SK-N-SH treated with all-trans-retinoic acid at 6 μM for 48 hours (cell line): ENCODE measurements at regions not wholly inside any gene's neighbourhood (a gene's known extent, or its start where the extent isn't known, plus 50 kb on each side); places are given as distances from the start of the nearest gene placed in this dataset.

ENCODE experiments used
- ATAC-seq: fragments of 200-7000 bp; cut with Tn5 transposase; 3 replicates; pipeline ENCODE4 v1.9.1; 2020; ENCODE audit warnings: mild to moderate bottlenecking, moderate library complexity
- ARNTL ChIP-seq: fragments of 450-650 bp; formaldehyde crosslinking; IDR thresholded peaks from 2 replicates; pipeline ENCODE4 v1.5.0; 2020; ENCODE audit warnings: low read depth, mild to moderate bottlenecking, moderate library complexity, borderline replicate concordance
- BACH2 ChIP-seq: fragments of 250-450 bp; sonication (Bioruptor Pico); IDR thresholded peaks from 2 replicates; pipeline ENCODE4 v1.9.0; 2021; ENCODE audit warnings: mild to moderate bottlenecking, borderline replicate concordance
- CREB5 ChIP-seq: fragments of 250-450 bp; sonication (Bioruptor Pico); IDR thresholded peaks from 2 replicates; pipeline ENCODE4 v1.5.1; 2020; ENCODE audit warnings: low read depth, mild to moderate bottlenecking, moderate library complexity
- CSDC2 ChIP-seq: fragments of 250-450 bp; sonication (Bioruptor Pico); IDR thresholded peaks from 2 replicates; pipeline ENCODE4 v1.5.0; 2020; ENCODE audit warnings: mild to moderate bottlenecking, moderate library complexity
- CSRNP3 ChIP-seq: fragments of 250-450 bp; sonication (Bioruptor Pico); IDR thresholded peaks from 2 replicates; pipeline ENCODE4 v1.5.1; 2021; ENCODE audit warnings: mild to moderate bottlenecking, moderate library complexity
- ESRRG ChIP-seq: fragments of 250-450 bp; sonication (Bioruptor Pico); IDR thresholded peaks from 2 replicates; pipeline ENCODE4 v1.6.1; 2021; ENCODE audit warnings: mild to moderate bottlenecking
- GLIS3 ChIP-seq: fragments of 250-450 bp; sonication (Bioruptor Pico); IDR thresholded peaks from 2 replicates; pipeline ENCODE4 v1.5.0; 2020; ENCODE audit warnings: mild to moderate bottlenecking, moderate library complexity
- ISL1 ChIP-seq: fragments of 250-450 bp; sonication (Bioruptor Pico); IDR thresholded peaks from 2 replicates; pipeline ENCODE4 v2.1.2; 2022; ENCODE audit warnings: mild to moderate bottlenecking, moderate library complexity
- OSR1 ChIP-seq: fragments of 250-450 bp; sonication (Bioruptor Pico); IDR thresholded peaks from 2 replicates; pipeline ENCODE4 v1.8.0; 2022; ENCODE audit warnings: moderate library complexity, mild to moderate bottlenecking, inconsistent platforms
- PATZ1 ChIP-seq: fragments of 250-450 bp; sonication (Bioruptor Pico); IDR thresholded peaks from 2 replicates; pipeline ENCODE4 v1.8.0; 2020; ENCODE audit warnings: mild to moderate bottlenecking, moderate library complexity, borderline replicate concordance
- POU6F1 ChIP-seq: fragments of 250-450 bp; sonication (Bioruptor Pico); IDR thresholded peaks from 2 replicates; pipeline ENCODE4 v1.8.0; 2021; ENCODE audit warnings: low read depth, mild to moderate bottlenecking, moderate library complexity, borderline replicate concordance
- PPARA ChIP-seq: fragments of 250-450 bp; sonication (Bioruptor Pico); IDR thresholded peaks from 2 replicates; pipeline ENCODE4 v1.5.0; 2020; ENCODE audit warnings: mild to moderate bottlenecking, borderline replicate concordance
- RARB ChIP-seq: fragments of 250-450 bp; sonication (Bioruptor Pico); IDR thresholded peaks from 2 replicates; pipeline ENCODE4 v1.8.0; 2021; ENCODE audit warnings: mild to moderate bottlenecking, moderate library complexity
- SNAI2 ChIP-seq: fragments of 250-450 bp; sonication (Bioruptor Pico); IDR thresholded peaks from 2 replicates; pipeline ENCODE4 v1.5.0; 2020; ENCODE audit warnings: mild to moderate bottlenecking, moderate library complexity
- TCF4 ChIP-seq: fragments of 250-450 bp; sonication (Bioruptor Pico); IDR thresholded peaks from 2 replicates; pipeline ENCODE4 v1.8.0; 2021; ENCODE audit warnings: mild to moderate bottlenecking, moderate library complexity, borderline replicate concordance
- TOX ChIP-seq: fragments of 250-450 bp; sonication (Bioruptor Pico); IDR thresholded peaks from 2 replicates; pipeline ENCODE4 v1.8.0; 2021; ENCODE audit warnings: mild to moderate bottlenecking, moderate library complexity, borderline replicate concordance
- TSHZ2 ChIP-seq: fragments of 250-450 bp; sonication (Bioruptor Pico); IDR thresholded peaks from 2 replicates; pipeline ENCODE4 v1.5.0; 2020; ENCODE audit warnings: mild to moderate bottlenecking, moderate library complexity
- ZC3H10 ChIP-seq: fragments of 250-450 bp; sonication (Bioruptor Pico); IDR thresholded peaks from 2 replicates; pipeline ENCODE4 v1.5.1; 2021; ENCODE audit warnings: mild to moderate bottlenecking, moderate library complexity
- ZFP30 ChIP-seq: fragments of 450-650 bp; formaldehyde crosslinking; IDR thresholded peaks from 2 replicates; pipeline ENCODE4 v1.5.0; 2022; ENCODE audit warnings: mild to moderate bottlenecking, moderate library complexity
- ZNF565 ChIP-seq: fragments of 450-650 bp; formaldehyde crosslinking; conservative IDR thresholded peaks from 2 replicates; pipeline ENCODE4 v1.5.0; 2020; ENCODE audit warnings: low read depth, mild to moderate bottlenecking, moderate library complexity
- ZNF70 ChIP-seq: fragments of 450-650 bp; formaldehyde crosslinking; IDR thresholded peaks from 2 replicates; pipeline ENCODE4 v1.5.0; 2020; ENCODE audit warnings: mild to moderate bottlenecking, moderate library complexity
- ZNF8 ChIP-seq: fragments of 450-650 bp; formaldehyde crosslinking; IDR thresholded peaks from 2 replicates; pipeline ENCODE4 v1.5.0; 2020; ENCODE audit warnings: mild to moderate bottlenecking, moderate library complexity

GRCh38 chr3:176794406-176794805 is 402.9 kb downstream of the TBL1XR1 start:
- TF ChIP-seq BACH2 (CRISPR knock-in tag) = no peak
- no peak for ATAC-seq

GRCh38 chr3:176789947-176790346 is 407.3 kb downstream of the TBL1XR1 start:
- TF ChIP-seq POU6F1 (CRISPR knock-in tag) (no peak), RARB (CRISPR knock-in tag) (no peak), ZFP30 (CRISPR knock-in tag) (no peak), TCF4 (CRISPR knock-in tag) (no peak), PATZ1 (CRISPR knock-in tag) (no peak), PPARA (CRISPR knock-in tag) (no peak), ZC3H10 (no peak), ARNTL (no peak)
- TF ChIP-seq, all 23 proteins: peak for 0
- ATAC-seq = no peak

GRCh38 chr3:176789281-176789705 is 408.0 kb downstream of the TBL1XR1 start:
- no peak for ATAC-seq
- no peak for TF ChIP-seq ARNTL
- no peak for TF ChIP-seq ZNF8
- TF ChIP-seq SNAI2 (CRISPR knock-in tag) = no peak
- TF ChIP-seq TSHZ2 (CRISPR knock-in tag) = no peak
- no peak for TF ChIP-seq RARB (CRISPR knock-in tag)
- no peak for TF ChIP-seq ZFP30 (CRISPR knock-in tag)
- TF ChIP-seq ESRRG (CRISPR knock-in tag) = no peak
- TF ChIP-seq CSDC2 (CRISPR knock-in tag) = no peak

- no peak for ATAC-seq
- no peak for TF ChIP-seq ZFP30 (CRISPR knock-in tag)
- no peak for TF ChIP-seq CSRNP3 (CRISPR knock-in tag)
- TF ChIP-seq ESRRG (CRISPR knock-in tag) = no peak
- no peak for TF ChIP-seq BACH2 (CRISPR knock-in tag)
- no peak for TF ChIP-seq ZNF70 (CRISPR knock-in tag)
- no peak for TF ChIP-seq ZC3H10
Observed at GRCh38 chr3:176787506-176787905, 409.8 kb downstream of the TBL1XR1 start.

GRCh38 chr3:176785171-176785570 is 412.1 kb downstream of the TBL1XR1 start:
- no peak for ATAC-seq
- TF ChIP-seq RARB (CRISPR knock-in tag) = no peak
- TF ChIP-seq BACH2 (CRISPR knock-in tag) = no peak
- TF ChIP-seq PPARA (CRISPR knock-in tag) = no peak

GRCh38 chr3:176780766-176781165 is 416.5 kb downstream of the TBL1XR1 start:
- TF ChIP-seq BACH2 (CRISPR knock-in tag) (no peak), ZNF565 (CRISPR knock-in tag) (no peak), ISL1 (no peak), TCF4 (CRISPR knock-in tag) (no peak), CSRNP3 (CRISPR knock-in tag) (no peak), CREB5 (CRISPR knock-in tag) (no peak), OSR1 (no peak), TOX (CRISPR knock-in tag) (no peak), GLIS3 (no peak)
- TF ChIP-seq, all 23 proteins: peak for 0
- no peak for ATAC-seq
